SK-N-SH (cell line): ENCODE measurements at regions not wholly inside any gene's neighbourhood (a gene's known extent, or its start where the extent isn't known, plus 50 kb on each side); places are given as distances from the start of the nearest gene placed in this dataset.

Experiments
- CTCF ChIA-PET: fragments of 300-600, 350-600 bp; formaldehyde crosslinking; extraction: SDS; loops from one replicate; lab custom pipeline; 2021; lab: Yijun Ruan, JAX
- POLR2A ChIA-PET: fragments of 350-600 bp; sonication (Branson Sonifier 250); formaldehyde crosslinking; extraction: SDS; loops from one replicate; lab custom pipeline; 2020; ENCODE audit warnings: antibody characterized with exemption, inconsistent platforms; lab: Yijun Ruan, JAX
- DNase-seq: peaks from one replicate; pipeline ENCODE4 v3.0.0; 2012
- H2AFZ ChIP-seq: fragments of 200-600 bp; sonication (generic); 2 replicates; pipeline ENCODE4 v1.8.1; 2016; ENCODE audit warnings: antibody characterized with exemption, mild to moderate bottlenecking, low read depth
- H3F3A ChIP-seq: fragments of 200-600 bp; sonication (generic); replicated peaks from 2 replicates; pipeline ENCODE3; 2016; ENCODE audit warnings: antibody characterized with exemption, mild to moderate bottlenecking; ENCODE audit not compliant: insufficient read depth
- H3K27ac ChIP-seq, 2 experiments: fragments of 200-500 bp in 1 of 2; fragments of 200-600 bp in 1 of 2; sonication (Bioruptor generic) in 1 of 2; sonication (generic), shearing (Covaris generic) in 1 of 2; 2 replicates each; pipeline versions ENCODE4 v1.5.1 to v1.6.1; 2014 to 2016; ENCODE audit warnings: low read depth in 2 of 2, inconsistent platforms in 1 of 2, low read length in 1 of 2, mild to moderate bottlenecking in 1 of 2, mixed read lengths in 1 of 2
- H3K27me3 ChIP-seq: fragments of 200-600 bp; sonication (generic), shearing (Covaris generic); 2 replicates; pipeline ENCODE4 v1.6.1; 2016; ENCODE audit warnings: mixed run types; ENCODE audit not compliant: insufficient read depth
- H3K36me3 ChIP-seq, 2 experiments: fragments of 200-500 bp in 1 of 2; fragments of 200-600 bp in 1 of 2; sonication (Bioruptor generic) in 1 of 2; sonication (generic) in 1 of 2; replicated peaks in 1 of 2; 2 replicates each; pipeline versions ENCODE3 to v1.5.1; 2014 to 2016; ENCODE audit warnings: low read length in 1 of 2, mild to moderate bottlenecking in 1 of 2; ENCODE audit not compliant: insufficient read depth in 2 of 2, control insufficient read depth in 1 of 2
- H3K4me1 ChIP-seq, 2 experiments: fragments of 200-500 bp in 1 of 2; fragments of 200-600 bp in 1 of 2; sonication (Bioruptor generic) in 1 of 2; sonication (generic), shearing (Covaris generic) in 1 of 2; 2 replicates each; pipeline versions ENCODE4 v1.5.1 to v1.6.1; 2014 to 2016; ENCODE audit warnings: low read depth in 1 of 2, low read length in 1 of 2, mixed run types in 1 of 2; ENCODE audit not compliant: insufficient read depth in 2 of 2, control insufficient read depth in 1 of 2
- H3K4me2 ChIP-seq: fragments of 200-600 bp; sonication (generic), shearing (Covaris generic); 2 replicates; pipeline ENCODE4 v1.6.1; 2017; ENCODE audit warnings: mixed run types
- H3K4me3 ChIP-seq, 2 experiments: fragments of 200-500 bp in 1 of 2; fragments of 200-600 bp in 1 of 2; sonication (Bioruptor generic) in 1 of 2; sonication (generic), shearing (Covaris generic) in 1 of 2; 2 replicates each; pipeline versions ENCODE4 v1.5.1 to v1.8.1; 2014 to 2016; ENCODE audit warnings: low read depth in 2 of 2, inconsistent platforms in 1 of 2, low read length in 1 of 2, mild to moderate bottlenecking in 1 of 2, mixed read lengths in 1 of 2, moderate library complexity in 1 of 2
- H3K79me2 ChIP-seq: fragments of 200-600 bp; sonication (generic); 2 replicates; pipeline ENCODE4 v1.8.1; 2017; ENCODE audit warnings: mild to moderate bottlenecking; ENCODE audit not compliant: insufficient read depth
- H3K9ac ChIP-seq: fragments of 200-600 bp; sonication (generic); 2 replicates; pipeline ENCODE4 v1.6.1; 2017; ENCODE audit warnings: mixed run types
- H3K9me2 ChIP-seq: fragments of 200-600 bp; sonication (generic); 2 replicates; pipeline ENCODE4 v1.6.1; 2017; ENCODE audit warnings: mixed run types
- H3K9me3 ChIP-seq: fragments of 200-600 bp; sonication (generic); 2 replicates; pipeline ENCODE4 v1.6.1; 2017; ENCODE audit warnings: mixed run types, mild to moderate bottlenecking, moderate library complexity
- H4K20me1 ChIP-seq: fragments of 200-600 bp; sonication (generic); 2 replicates; pipeline ENCODE4 v1.6.1; 2017; ENCODE audit warnings: mild to moderate bottlenecking, mixed run types; ENCODE audit not compliant: insufficient read depth
- FOSL2 ChIP-seq: IDR thresholded peaks from 2 replicates; pipeline ENCODE4 v1.4.0; 2012; ENCODE audit warnings: low read depth, mild to moderate bottlenecking, moderate library complexity, borderline replicate concordance
- FOXJ3 ChIP-seq: sonication (generic); formaldehyde crosslinking; IDR thresholded peaks from 2 replicates; pipeline ENCODE4 v1.5.1; 2020; ENCODE audit warnings: mild to moderate bottlenecking, missing genetic modification reagents
- FOXM1 ChIP-seq: IDR thresholded peaks from 2 replicates; pipeline ENCODE4 v1.4.0; 2012; ENCODE audit warnings: low read depth, mild to moderate bottlenecking
- GABPA ChIP-seq: IDR thresholded peaks from 2 replicates; pipeline ENCODE4 v1.4.0; 2012; ENCODE audit warnings: low read depth, mild to moderate bottlenecking
- MEF2A ChIP-seq: IDR thresholded peaks from 2 replicates; pipeline ENCODE4 v1.4.0; 2012; ENCODE audit warnings: low read depth, borderline replicate concordance
- MXI1 ChIP-seq: IDR thresholded peaks from 2 replicates; pipeline ENCODE4 v1.6.1; 2012; ENCODE audit warnings: mild to moderate bottlenecking, low read depth, low read length, improper control_type of control experiment
- NRF1 ChIP-seq: IDR thresholded peaks from 2 replicates; pipeline ENCODE4 v1.6.1; 2012; ENCODE audit warnings: low read depth, mild to moderate bottlenecking, low read length
- PBX3 ChIP-seq: IDR thresholded peaks from 2 replicates; pipeline ENCODE4; 2012
- RCOR1 ChIP-seq: fragments of 150-350 bp; IDR thresholded peaks from 2 replicates; pipeline ENCODE4 v1.6.1; 2017; ENCODE audit warnings: antibody characterized with exemption, low read length
- REST ChIP-seq: IDR thresholded peaks from 2 replicates; pipeline ENCODE4 v1.6.1; 2012; ENCODE audit warnings: mild to moderate bottlenecking, low read depth, low read length, moderate library complexity
- RXRA ChIP-seq: IDR thresholded peaks from 2 replicates; pipeline ENCODE4 v1.4.0; 2012; ENCODE audit warnings: low read depth, mild to moderate bottlenecking, borderline replicate concordance
- TEAD4 ChIP-seq: IDR thresholded peaks from 2 replicates; pipeline ENCODE4 v1.4.0; 2012; ENCODE audit warnings: mild to moderate bottlenecking, borderline replicate concordance; ENCODE audit not compliant: insufficient read depth
- USF1 ChIP-seq: IDR thresholded peaks from 2 replicates; pipeline ENCODE4 v1.4.0; 2012; ENCODE audit warnings: low read depth, borderline replicate concordance
- USF2 ChIP-seq: fragments of 150-350 bp; IDR thresholded peaks from 2 replicates; pipeline ENCODE4 v1.6.1; 2017; ENCODE audit warnings: antibody characterized with exemption, low read length, low read depth, borderline replicate concordance
- YY1 ChIP-seq: IDR thresholded peaks from 2 replicates; pipeline ENCODE4 v1.4.0; 2012; ENCODE audit warnings: low read depth, mild to moderate bottlenecking
- WGBS: methylation state at CpG from one replicate; pipeline ENCODE4 v1.1.6; 2017; ENCODE audit warnings: low lambda C conversion rate; 5-methylcytosine and 5-hydroxymethylcytosine counted together
- TF ChIP-seq, protein P1 (sequence below): fragments of 150-350 bp; IDR thresholded peaks from 2 replicates; pipeline ENCODE4 v1.6.1; 2016; ENCODE audit warnings: mild to moderate bottlenecking, low read depth, low read length
- TF ChIP-seq, protein P2 (sequence below): IDR thresholded peaks from 2 replicates; pipeline ENCODE4 v1.4.0; 2012; ENCODE audit warnings: low read depth

DNA sequence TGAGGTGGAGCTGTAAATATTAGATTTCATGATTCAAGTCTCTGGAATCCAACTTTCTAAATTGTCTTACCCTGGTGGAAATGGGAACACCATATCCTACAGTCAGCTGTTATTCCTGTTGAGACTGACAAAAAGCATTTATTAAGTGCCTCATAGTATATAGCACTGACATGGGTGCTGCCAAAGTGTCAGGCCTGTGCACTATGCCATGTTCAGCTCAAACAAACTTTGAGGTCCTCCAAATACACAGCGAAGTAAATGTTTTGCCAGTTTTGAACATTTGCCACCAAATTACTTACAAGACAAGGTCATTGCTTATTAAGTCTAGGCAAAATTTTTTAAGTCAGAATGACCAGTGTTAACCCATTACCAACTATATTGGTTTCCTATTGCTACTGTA is 162.9 kb upstream of the SLC25A13 start:
- 43% methylated on average over 1 of the region's 1 CpG for WGBS
- no peak overlapping the region for H3K4me2 ChIP-seq
- POLR2A ChIA-PET, result no interaction called here

GRCh38 chr7:96484091-96484490 is 162.2 kb upstream of the SLC25A13 start:
- H3K4me3 ChIP-seq, result no peak overlapping the region
- H3K9ac ChIP-seq, result no peak overlapping the region
- ChIA-PET CTCF (interaction anchor here (1.5 kb wide), 1 partner anchor 16 kb away, joined by 4 read pairs; no protein-coding TSS in a partner anchor), POLR2A (no interaction called here)
- WGBS, result 45% methylated on average over 2 of the region's 2 CpGs
- H3K79me2 ChIP-seq, result no peaks in the 10 kb centered on the region
- no peak overlapping the region for H3K4me2 ChIP-seq
- H4K20me1 ChIP-seq, result no peaks in the 10 kb centered on the region
- DNase-seq, result no peak
- H3K27ac ChIP-seq, result no peak overlapping the region
- H3F3A ChIP-seq, result no peaks in the 10 kb centered on the region
- H3K4me1 ChIP-seq, result no peaks in the 10 kb centered on the region
- H2AFZ ChIP-seq, result no peak overlapping the region
- TF ChIP-seq, protein P1, sequence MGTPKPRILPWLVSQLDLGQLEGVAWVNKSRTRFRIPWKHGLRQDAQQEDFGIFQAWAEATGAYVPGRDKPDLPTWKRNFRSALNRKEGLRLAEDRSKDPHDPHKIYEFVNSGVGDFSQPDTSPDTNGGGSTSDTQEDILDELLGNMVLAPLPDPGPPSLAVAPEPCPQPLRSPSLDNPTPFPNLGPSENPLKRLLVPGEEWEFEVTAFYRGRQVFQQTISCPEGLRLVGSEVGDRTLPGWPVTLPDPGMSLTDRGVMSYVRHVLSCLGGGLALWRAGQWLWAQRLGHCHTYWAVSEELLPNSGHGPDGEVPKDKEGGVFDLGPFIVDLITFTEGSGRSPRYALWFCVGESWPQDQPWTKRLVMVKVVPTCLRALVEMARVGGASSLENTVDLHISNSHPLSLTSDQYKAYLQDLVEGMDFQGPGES, result no peak
- TF ChIP-seq USF1 (no peak), USF2 (no peak), NRF1 (no peak), MXI1 (no peak), RCOR1 (no peak), REST (no peak), FOSL2 (no peak), PBX3 (no peak), GABPA (no peak), MEF2A (no peak), YY1 (no peak), FOXJ3 (CRISPR knock-in tag) (no peak)
- TF ChIP-seq, protein P2, sequence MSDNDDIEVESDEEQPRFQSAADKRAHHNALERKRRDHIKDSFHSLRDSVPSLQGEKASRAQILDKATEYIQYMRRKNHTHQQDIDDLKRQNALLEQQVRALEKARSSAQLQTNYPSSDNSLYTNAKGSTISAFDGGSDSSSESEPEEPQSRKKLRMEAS, result no peak
- H3K9me3 ChIP-seq, result no peaks in the 10 kb centered on the region
- H3K9me2 ChIP-seq, result no peaks in the 10 kb centered on the region
- no peaks in the 10 kb centered on the region for H3K36me3 ChIP-seq
- H3K27me3 ChIP-seq, result no peaks in the 10 kb centered on the region

More for the DNA sequence above, 162.9 kb upstream of the SLC25A13 start:
- CTCF ChIA-PET, result no interaction called here
- Histone ChIP-seq H3K4me3 (no peak overlapping the region), H3K27ac (no peak overlapping the region), H3K27me3 (no peaks in the 10 kb centered on the region)
- TF ChIP-seq MXI1 (no peak), RXRA (no peak), FOSL2 (no peak), FOXM1 (no peak), YY1 (no peak), TEAD4 (no peak)
- TF ChIP-seq, all 33 proteins: peak for 0
- Histone ChIP-seq H3K9ac (no peak overlapping the region), H3K79me2 (no peaks in the 10 kb centered on the region), H3F3A (no peaks in the 10 kb centered on the region), H3K9me2 (no peaks in the 10 kb centered on the region), H3K9me3 (no peaks in the 10 kb centered on the region), H4K20me1 (no peaks in the 10 kb centered on the region), H3K4me1 (no peaks in the 10 kb centered on the region), H3K36me3 (no peaks in the 10 kb centered on the region), H2AFZ (no peak overlapping the region)
- no peak for DNase-seq
